OCI-LY3 (cell line): ENCODE measurements at regions not wholly inside any gene's neighbourhood (a gene's known extent, or its start where the extent isn't known, plus 50 kb on each side); places are given as distances from the start of the nearest gene placed in this dataset.

ENCODE experiments used
- EZH2phosphoT487 ChIP-seq: fragments of 200-600 bp; shearing (Covaris generic); IDR thresholded peaks from 2 replicates; pipeline ENCODE4 v1.6.1; 2018; ENCODE audit warnings: antibody characterized with exemption, mixed run types, low read depth
- TF ChIP-seq, protein P1 (sequence below): fragments of 200-600, 300-600 bp; sonication (generic); IDR thresholded peaks from 2 replicates; pipeline ENCODE4 v1.5.1; 2014; ENCODE audit warnings: antibody characterized with exemption, low read length, low read depth

GRCh38 chr5:96079075-96079474, 117.4 kb upstream of the ELL2 start:
- TF ChIP-seq, protein P1, sequence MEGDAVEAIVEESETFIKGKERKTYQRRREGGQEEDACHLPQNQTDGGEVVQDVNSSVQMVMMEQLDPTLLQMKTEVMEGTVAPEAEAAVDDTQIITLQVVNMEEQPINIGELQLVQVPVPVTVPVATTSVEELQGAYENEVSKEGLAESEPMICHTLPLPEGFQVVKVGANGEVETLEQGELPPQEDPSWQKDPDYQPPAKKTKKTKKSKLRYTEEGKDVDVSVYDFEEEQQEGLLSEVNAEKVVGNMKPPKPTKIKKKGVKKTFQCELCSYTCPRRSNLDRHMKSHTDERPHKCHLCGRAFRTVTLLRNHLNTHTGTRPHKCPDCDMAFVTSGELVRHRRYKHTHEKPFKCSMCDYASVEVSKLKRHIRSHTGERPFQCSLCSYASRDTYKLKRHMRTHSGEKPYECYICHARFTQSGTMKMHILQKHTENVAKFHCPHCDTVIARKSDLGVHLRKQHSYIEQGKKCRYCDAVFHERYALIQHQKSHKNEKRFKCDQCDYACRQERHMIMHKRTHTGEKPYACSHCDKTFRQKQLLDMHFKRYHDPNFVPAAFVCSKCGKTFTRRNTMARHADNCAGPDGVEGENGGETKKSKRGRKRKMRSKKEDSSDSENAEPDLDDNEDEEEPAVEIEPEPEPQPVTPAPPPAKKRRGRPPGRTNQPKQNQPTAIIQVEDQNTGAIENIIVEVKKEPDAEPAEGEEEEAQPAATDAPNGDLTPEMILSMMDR: no peak
- no peak for TF ChIP-seq EZH2phosphoT487
